GM19395 (cell line): ENCODE measurements at regions not wholly inside any gene's neighbourhood (a gene's known extent, or its start where the extent isn't known, plus 50 kb on each side); places are given as distances from the start of the nearest gene placed in this dataset.
"Not testable (repeated sequence)": the region's sequence is repeated elsewhere in the genome, so short reads cannot be mapped to it uniquely, and the experiment has no call there.

ENCODE experiments used
- ATAC-seq: cut with Tn5 transposase; IDR thresholded peaks from one replicate; pipeline ENCODE4 v1.9.1; 2021; ENCODE audit warnings: mild to moderate bottlenecking, moderate library complexity; ENCODE audit not compliant: unreplicated experiment

GRCh38 chr7:106713452-106713851 is 52.5 kb upstream of the CCDC71L start:
- not testable (repeated sequence) for ATAC-seq

DNA sequence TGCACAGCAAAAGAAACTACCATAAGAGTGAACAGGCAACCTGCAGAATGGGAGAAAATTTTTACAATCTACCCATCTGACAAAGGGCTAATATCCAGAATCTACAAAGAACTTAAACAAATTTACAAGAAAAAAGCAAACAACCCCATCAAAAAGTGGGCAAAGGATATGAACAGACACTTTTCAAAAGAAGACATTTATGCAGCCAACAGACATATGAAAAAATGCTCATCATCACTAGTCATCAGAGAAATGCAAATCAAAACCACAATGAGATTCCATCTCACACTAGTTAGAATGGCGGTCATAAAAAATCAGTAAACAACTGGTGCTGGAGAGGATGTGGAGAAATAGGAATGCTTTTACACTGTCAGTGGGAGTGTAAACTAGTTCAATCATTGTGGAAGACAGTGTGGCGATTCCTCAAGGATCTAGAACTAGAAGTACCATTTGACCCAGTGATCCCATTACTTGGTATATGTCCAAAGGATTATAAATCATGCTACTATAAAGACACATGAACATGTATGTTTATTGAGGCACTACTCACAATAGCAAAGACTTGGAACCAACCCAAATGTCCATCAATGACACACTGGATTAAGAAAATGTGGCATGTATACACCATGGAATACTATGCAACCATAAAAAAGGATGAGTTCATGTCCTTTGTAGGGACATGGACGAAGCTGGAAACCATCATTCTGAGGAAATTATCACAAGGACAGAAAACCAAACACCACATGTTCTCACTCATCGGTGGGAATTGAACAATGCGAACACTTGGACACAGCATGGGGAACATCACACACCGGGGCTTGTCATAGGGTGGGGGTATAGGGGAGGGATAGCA is 53.9 kb upstream of the CCDC71L start:
- not testable (repeated sequence) for ATAC-seq

DNA sequence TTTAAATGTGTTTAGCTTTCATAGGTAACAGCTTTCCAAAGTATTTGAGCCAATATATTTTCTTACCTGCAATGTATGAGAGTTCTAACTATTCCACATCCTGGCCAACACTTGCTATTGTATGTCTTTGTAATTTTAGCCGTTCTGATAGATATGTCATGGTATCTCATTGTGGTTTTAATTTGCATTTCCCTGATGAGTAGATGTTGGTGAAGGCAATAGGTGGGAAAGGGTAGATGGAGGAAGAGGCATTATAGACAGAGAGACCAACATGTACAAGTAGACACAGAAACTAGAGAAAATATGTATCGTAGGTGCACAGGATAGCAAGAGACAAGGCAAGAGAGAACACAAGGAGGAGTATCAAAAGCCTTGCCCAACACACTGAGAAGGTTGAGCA is 54.8 kb upstream of the CCDC71L start:
- no peak for ATAC-seq

- no peak for ATAC-seq
These were observed 56.4 kb upstream of the CCDC71L start for GRCh38 chr7:106717254-106717954.

GRCh38 chr7:106717955-106718871 is 57.3 kb upstream of the CCDC71L start:
- ATAC-seq = peak; percentile 81

DNA sequence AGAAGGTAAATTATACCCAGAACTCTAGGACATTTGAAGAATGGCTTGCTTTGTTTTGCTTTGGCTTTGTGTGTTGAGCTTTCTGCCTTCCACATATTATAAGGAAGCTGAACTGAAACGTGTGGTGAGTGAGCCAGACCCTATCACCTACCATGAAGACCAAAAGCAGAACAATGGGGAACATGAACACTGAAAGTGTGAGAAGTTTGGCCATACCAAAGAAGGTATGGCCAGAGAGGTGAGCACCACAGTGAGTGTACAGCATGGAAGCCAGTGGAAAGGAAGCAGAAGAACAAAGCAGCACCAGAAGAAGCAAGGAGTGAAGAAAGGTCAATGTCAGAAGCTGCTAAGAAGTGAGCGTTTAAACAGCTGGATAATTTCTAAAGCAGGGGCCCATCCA is 59.7 kb upstream of the CCDC71L start:
- peak; percentile 72 for ATAC-seq

GRCh38 chr7:106721816-106722785 is 61.1 kb upstream of the CCDC71L start:
- no peak for ATAC-seq

DNA sequence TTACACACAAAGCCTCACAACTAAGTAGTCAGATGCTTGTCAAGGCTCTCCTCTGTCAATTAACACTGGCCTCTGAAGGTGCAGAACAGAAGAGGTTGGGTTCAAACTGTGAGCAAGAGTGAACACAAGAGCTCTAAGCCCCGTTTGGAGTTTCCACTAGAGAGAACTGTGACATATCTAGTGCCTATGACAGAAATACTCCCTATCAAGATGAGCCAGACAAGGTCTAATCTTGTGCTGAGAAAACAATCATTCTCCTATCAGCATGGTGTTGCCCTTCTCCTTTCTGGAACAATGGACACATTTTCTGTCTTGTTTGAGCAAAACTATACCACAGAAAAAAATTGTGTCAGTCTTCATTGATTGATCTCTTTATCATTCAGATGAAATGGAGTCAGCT is 62.4 kb upstream of the CCDC71L start:
- no peak for ATAC-seq

DNA sequence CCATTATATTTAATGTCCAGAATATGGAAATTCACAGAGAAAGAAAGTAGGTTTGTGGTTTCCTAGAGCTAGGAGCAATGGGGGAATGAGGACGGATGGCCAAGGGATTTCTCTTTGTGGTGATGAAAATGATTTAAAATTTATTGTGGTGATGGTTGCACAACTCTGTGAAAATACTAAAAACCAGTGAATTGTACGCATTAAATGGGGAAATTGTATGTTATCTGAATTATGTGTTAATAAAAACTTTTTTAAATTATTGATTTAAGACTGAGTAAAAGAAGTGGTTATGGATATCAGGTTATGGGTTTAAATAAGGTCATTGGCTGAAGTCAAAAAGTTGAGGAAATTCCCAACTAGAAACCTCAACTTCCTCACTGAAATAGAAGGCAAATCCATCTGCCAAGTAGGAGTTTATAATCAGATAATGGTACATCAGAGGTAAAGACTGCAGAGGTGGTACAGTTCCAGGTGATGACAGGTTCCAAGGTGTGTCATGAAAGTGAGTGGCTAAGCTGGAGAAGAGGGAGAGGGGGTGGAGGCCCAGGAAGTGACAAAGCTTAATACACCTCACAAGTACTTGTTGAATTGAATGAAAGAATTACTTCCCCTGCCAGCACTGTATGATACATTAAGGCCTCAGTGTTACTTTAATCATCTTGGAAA is 68.9 kb upstream of the CCDC71L start:
- no peak for ATAC-seq

DNA sequence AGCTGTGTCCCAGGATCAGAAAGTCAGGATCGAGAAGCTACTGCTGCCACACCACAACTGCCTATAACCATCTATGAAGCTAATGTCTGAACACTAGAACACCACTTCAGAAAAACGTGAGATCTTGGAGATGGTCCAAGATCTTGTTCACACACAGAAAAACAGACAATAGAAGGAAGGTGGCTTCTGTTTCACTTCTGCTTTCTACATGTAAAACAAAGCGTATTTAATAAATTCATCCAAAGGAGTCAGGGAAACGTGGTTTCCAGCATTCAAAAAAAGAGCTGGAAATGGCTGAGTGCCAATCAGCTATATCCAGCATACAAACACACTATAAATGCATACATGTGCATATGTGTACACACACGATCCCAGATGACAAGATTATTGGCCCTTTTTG is 70.2 kb upstream of the CCDC71L start:
- peak; percentile 87 for ATAC-seq

- no peak for ATAC-seq
These were observed 70.9 kb upstream of the CCDC71L start for GRCh38 chr7:106731646-106732444.

- no peak for ATAC-seq
These were observed 74.7 kb upstream of the CCDC71L start for GRCh38 chr7:106735637-106736036.

DNA sequence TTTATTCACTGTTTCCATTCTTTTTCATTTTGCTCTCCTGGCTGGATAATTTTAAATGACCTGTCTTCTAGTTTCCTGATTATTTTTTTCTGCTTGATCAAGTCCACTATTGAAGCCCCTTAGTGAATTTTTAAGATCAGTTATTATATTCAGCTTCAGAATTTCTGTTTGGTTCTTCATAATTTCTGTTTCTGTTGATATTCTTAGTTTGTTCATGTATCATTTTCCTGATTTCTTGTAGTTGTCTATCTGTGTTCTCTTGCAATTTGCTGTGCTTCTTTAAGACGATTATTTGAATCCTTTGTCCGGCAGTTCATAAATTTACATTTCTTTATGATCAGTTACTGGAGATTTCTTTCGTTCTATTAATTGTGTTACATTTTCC is 75.2 kb upstream of the CCDC71L start:
- ATAC-seq = no peak

DNA sequence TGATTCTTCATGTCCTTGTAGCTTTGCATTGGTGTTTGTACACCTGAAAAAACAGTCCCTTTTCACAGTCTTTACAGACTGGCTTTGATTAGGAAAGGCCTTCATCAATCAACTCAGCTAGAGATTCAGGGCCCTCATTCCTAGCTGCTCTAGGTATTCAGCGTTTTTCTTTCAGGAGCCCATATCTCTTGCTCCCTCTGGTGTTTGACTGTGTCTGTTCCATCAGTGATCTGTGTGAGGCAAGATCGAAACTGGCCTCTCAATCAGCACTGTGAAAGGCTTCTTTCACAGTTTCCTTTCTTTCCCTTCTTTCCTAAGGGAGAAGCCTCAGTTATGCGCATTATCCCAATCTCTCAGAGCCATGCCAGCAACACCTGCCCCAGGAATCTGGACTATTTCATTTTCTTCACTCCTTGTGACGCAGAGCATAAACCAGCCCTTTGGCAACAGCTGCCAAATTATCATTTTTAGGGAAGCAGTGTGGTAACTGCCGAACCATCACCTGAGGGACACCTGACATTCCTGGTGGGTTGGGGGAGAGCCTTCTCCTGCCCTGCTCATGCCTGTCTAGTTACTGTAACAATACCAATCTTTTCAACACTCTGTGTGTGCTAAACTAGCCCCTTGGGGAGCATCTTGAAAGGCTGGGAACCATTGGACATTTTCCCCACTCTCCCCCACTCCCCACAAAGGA is 75.7 kb upstream of the CCDC71L start:
- ATAC-seq = peak; percentile 84

- ATAC-seq = no peak
These were observed 76.2 kb upstream of the CCDC71L start for GRCh38 chr7:106737202-106737562.

- no peak for ATAC-seq
These were observed 79.8 kb upstream of the CCDC71L start for GRCh38 chr7:106740806-106741205.

- no peak for ATAC-seq
These were observed 83.7 kb upstream of the CCDC71L start for GRCh38 chr7:106744563-106745091.

DNA sequence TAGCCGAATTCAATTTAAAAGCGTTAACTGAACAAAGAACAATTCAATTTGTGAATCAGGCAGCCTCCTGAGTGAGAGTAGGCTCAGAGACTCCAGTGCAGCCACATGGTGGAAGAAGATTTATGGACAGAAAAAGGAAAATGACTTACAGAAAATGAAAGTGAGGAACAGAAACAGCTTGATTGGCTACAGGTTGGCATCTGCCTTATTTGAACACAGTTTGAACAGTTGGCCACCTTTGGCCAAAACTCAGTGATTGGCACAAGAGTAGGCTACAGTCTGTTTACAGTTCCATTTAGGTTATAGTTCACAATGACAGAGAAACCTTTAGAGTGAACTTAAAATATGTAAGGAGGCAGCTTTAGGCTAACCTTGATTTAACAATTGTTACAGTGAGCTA is 86.3 kb upstream of the CCDC71L start:
- not testable (repeated sequence) for ATAC-seq
